DMS 273 (cell line): ENCODE measurements at regions not wholly inside any gene's neighbourhood (a gene's known extent, or its start where the extent isn't known, plus 50 kb on each side); places are given as distances from the start of the nearest gene placed in this dataset.

ENCODE experiments used
- DNase-seq: peaks from one replicate; lab custom pipeline; 2025; ENCODE audit not compliant: unreplicated experiment; lab: John Stamatoyannopoulos, UW

- DNase-seq = no peak
These were observed 118.1 kb downstream of the ZNF621 start for GRCh38 chr3:40642812-40643211.

GRCh38 chr3:40645883-40646282 is 121.1 kb downstream of the ZNF621 start:
- DNase-seq = no peak

- DNase-seq = no peak
These were observed 124.6 kb downstream of the ZNF621 start for GRCh38 chr3:40649346-40649745.

- DNase-seq = no peak
These were observed 127.3 kb downstream of the ZNF621 start for GRCh38 chr3:40652072-40652471.

- no peak for DNase-seq
These were observed 128.2 kb downstream of the ZNF621 start for GRCh38 chr3:40653001-40653400.

GRCh38 chr3:40653878-40654277 is 129.1 kb downstream of the ZNF621 start:
- no peak for DNase-seq

- no peak for DNase-seq
These were observed 130.8 kb downstream of the ZNF621 start for GRCh38 chr3:40655551-40655950.

- no peak for DNase-seq
These were observed 132.9 kb downstream of the ZNF621 start for GRCh38 chr3:40657623-40658022.

GRCh38 chr3:40658305-40658704 is 133.5 kb downstream of the ZNF621 start:
- DNase-seq = no peak

- no peak for DNase-seq
These were observed 135.8 kb downstream of the ZNF621 start for GRCh38 chr3:40660554-40660953.

- DNase-seq = no peak
These were observed 136.5 kb downstream of the ZNF621 start for GRCh38 chr3:40661284-40661683.

- DNase-seq = no peak
These were observed 138.5 kb downstream of the ZNF621 start for GRCh38 chr3:40663280-40663679.

- no peak for DNase-seq
These were observed 144.4 kb downstream of the ZNF621 start for GRCh38 chr3:40669176-40669575.

GRCh38 chr3:40672861-40673260 is 148.1 kb downstream of the ZNF621 start:
- no peak for DNase-seq

GRCh38 chr3:40677321-40677720 is 152.6 kb downstream of the ZNF621 start:
- DNase-seq = no peak

GRCh38 chr3:40677749-40678148 is 153.0 kb downstream of the ZNF621 start:
- DNase-seq = no peak

GRCh38 chr3:40679290-40679689 is 154.5 kb downstream of the ZNF621 start:
- no peak for DNase-seq

- DNase-seq = peak; percentile 78
These were observed 156.2 kb downstream of the ZNF621 start for GRCh38 chr3:40680685-40681657.

GRCh38 chr3:40681658-40682055 is 156.9 kb downstream of the ZNF621 start:
- DNase-seq = peak; percentile 31

- no peak for DNase-seq
These were observed 165.1 kb downstream of the ZNF621 start for GRCh38 chr3:40689837-40690236.

GRCh38 chr3:40690749-40691451 is 166.1 kb downstream of the ZNF621 start:
- DNase-seq = peak; percentile 30

- no peak for DNase-seq
These were observed 166.7 kb downstream of the ZNF621 start for GRCh38 chr3:40691452-40691861.
